ENCODE measurements at regions not wholly inside any gene's neighbourhood (a gene's known extent, or its start where the extent isn't known, plus 50 kb on each side); places are given as distances from the start of the nearest gene placed in this dataset.
A peak's percentile ranks its signal among the peaks of the same experiment; 100 is the strongest.

- TF ChIP-seq GLIS3 (CRISPR knock-in tag; IDR thresholded peaks at IDR 0.05) (no peak), TCF4 (CRISPR knock-in tag; IDR thresholded peaks at IDR 0.05; ENCODE audit: borderline replicate concordance) (no peak), PATZ1 (CRISPR knock-in tag; IDR thresholded peaks at IDR 0.05; ENCODE audit: borderline replicate concordance) (no peak), ZC3H10 (CRISPR knock-in tag; IDR thresholded peaks at IDR 0.05) (no peak), ZNF70 (CRISPR knock-in tag; IDR thresholded peaks at IDR 0.05) (no peak)
- no peak for ATAC-seq
Measured at GRCh38 chr11:28871090-28871489, 762.9 kb downstream of the METTL15 start.

DNA sequence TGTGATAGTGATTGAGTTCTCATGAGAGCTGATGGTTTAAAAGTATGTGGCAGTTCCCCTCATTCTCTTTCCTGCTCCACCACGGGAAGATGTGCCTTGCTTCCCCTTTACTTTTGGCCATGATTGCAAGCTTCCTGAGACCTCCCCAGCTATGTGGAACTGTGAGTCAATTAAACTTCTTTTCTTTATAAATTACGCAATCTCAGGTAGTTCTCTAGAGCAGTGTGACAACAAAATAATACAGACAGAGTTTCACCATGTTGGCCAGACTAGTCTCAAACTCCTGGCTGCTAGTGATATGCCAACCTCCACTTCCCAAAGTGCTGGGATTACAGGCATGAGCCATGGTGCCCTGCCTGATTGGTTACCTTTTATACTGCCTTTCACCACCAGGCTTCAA is 755.2 kb downstream of the METTL15 start:
- ATAC-seq = no peak

DNA sequence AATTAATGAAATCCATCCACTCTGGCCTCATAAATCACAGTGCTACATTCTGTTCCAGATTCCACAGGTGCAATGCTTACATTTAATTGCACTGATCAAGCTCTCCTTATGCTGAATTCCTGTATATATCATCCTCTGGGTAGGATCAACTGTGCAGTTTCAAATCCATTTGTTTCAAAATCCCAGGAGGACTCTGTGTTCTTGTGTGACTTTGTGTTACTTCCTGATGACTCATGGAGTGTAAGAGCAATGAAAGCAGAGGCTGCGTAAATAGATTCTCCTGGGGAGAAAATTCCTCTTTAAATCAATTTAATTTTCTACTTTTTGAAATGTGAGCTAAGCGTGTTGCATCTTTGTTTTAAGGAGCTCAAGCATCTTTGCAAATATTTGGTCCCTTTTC is 752.7 kb downstream of the METTL15 start:
- TF ChIP-seq ZNF8 (CRISPR knock-in tag; IDR thresholded peaks at IDR 0.05) (no peak), ZC3H10 (CRISPR knock-in tag; IDR thresholded peaks at IDR 0.05) (no peak), OSR1 (CRISPR knock-in tag; IDR thresholded peaks at IDR 0.05) (no peak), ARNTL (CRISPR knock-in tag; IDR thresholded peaks at IDR 0.05; ENCODE audit: borderline replicate concordance, low read depth) (no peak), PPARA (CRISPR knock-in tag; IDR thresholded peaks at IDR 0.05; ENCODE audit: borderline replicate concordance) (no peak), ZNF70 (CRISPR knock-in tag; IDR thresholded peaks at IDR 0.05) (no peak), ZFP3 (CRISPR knock-in tag; IDR thresholded peaks at IDR 0.05) (no peak), BACH2 (CRISPR knock-in tag; IDR thresholded peaks at IDR 0.05; ENCODE audit: borderline replicate concordance) (no peak), PATZ1 (CRISPR knock-in tag; IDR thresholded peaks at IDR 0.05; ENCODE audit: borderline replicate concordance) (no peak), RARB (CRISPR knock-in tag; IDR thresholded peaks at IDR 0.05) (no peak), TOX (CRISPR knock-in tag; IDR thresholded peaks at IDR 0.05; ENCODE audit: borderline replicate concordance) (no peak)
- TF ChIP-seq, protein P1, sequence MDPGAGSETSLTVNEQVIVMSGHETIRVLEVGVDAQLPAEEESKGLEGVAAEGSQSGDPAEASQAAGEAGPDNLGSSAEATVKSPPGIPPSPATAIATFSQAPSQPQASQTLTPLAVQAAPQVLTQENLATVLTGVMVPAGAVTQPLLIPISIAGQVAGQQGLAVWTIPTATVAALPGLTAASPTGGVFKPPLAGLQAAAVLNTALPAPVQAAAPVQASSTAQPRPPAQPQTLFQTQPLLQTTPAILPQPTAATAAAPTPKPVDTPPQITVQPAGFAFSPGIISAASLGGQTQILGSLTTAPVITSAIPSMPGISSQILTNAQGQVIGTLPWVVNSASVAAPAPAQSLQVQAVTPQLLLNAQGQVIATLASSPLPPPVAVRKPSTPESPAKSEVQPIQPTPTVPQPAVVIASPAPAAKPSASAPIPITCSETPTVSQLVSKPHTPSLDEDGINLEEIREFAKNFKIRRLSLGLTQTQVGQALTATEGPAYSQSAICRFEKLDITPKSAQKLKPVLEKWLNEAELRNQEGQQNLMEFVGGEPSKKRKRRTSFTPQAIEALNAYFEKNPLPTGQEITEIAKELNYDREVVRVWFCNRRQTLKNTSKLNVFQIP (CRISPR knock-in tag; IDR thresholded peaks at IDR 0.05; ENCODE audit: borderline replicate concordance, low read depth) = no peak
- ATAC-seq = peak; percentile 24; the same call in 1 of the 3 replicates

More for the DNA sequence above, 755.2 kb downstream of the METTL15 start:
- no peak for TF ChIP-seq ZFP3 (CRISPR knock-in tag; IDR thresholded peaks at IDR 0.05)
- TF ChIP-seq ZFP30 (CRISPR knock-in tag; IDR thresholded peaks at IDR 0.05) = no peak

DNA sequence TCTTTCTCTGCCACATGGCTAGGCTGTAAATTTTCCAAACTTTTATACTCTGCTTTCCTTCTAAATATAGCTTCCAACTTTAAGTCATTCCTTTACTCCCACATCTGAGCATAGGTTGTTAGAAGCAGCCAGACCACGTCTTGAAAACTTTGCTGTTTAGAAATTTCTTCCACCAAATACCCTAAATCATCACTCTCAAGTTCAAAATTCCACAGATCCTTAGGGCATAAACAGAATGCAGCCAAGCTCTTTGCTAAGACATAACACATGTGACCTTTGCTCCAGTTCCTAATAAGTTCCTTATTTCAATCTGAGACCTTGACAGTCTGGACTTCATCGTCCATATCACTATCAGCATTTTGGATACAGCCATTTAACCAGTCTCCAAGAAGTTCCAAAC is 749.9 kb downstream of the METTL15 start:
- ATAC-seq = no peak
- TF ChIP-seq, protein P2, sequence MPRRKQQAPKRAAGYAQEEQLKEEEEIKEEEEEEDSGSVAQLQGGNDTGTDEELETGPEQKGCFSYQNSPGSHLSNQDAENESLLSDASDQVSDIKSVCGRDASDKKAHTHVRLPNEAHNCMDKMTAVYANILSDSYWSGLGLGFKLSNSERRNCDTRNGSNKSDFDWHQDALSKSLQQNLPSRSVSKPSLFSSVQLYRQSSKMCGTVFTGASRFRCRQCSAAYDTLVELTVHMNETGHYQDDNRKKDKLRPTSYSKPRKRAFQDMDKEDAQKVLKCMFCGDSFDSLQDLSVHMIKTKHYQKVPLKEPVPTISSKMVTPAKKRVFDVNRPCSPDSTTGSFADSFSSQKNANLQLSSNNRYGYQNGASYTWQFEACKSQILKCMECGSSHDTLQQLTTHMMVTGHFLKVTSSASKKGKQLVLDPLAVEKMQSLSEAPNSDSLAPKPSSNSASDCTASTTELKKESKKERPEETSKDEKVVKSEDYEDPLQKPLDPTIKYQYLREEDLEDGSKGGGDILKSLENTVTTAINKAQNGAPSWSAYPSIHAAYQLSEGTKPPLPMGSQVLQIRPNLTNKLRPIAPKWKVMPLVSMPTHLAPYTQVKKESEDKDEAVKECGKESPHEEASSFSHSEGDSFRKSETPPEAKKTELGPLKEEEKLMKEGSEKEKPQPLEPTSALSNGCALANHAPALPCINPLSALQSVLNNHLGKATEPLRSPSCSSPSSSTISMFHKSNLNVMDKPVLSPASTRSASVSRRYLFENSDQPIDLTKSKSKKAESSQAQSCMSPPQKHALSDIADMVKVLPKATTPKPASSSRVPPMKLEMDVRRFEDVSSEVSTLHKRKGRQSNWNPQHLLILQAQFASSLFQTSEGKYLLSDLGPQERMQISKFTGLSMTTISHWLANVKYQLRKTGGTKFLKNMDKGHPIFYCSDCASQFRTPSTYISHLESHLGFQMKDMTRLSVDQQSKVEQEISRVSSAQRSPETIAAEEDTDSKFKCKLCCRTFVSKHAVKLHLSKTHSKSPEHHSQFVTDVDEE (CRISPR knock-in tag; IDR thresholded peaks at IDR 0.05) = no peak

- no peak for TF ChIP-seq RARB (CRISPR knock-in tag; IDR thresholded peaks at IDR 0.05)
- TF ChIP-seq CSDC2 (CRISPR knock-in tag; IDR thresholded peaks at IDR 0.05) = no peak
- no peak for TF ChIP-seq PPARA (CRISPR knock-in tag; IDR thresholded peaks at IDR 0.05; ENCODE audit: borderline replicate concordance)
- TF ChIP-seq CREB5 (CRISPR knock-in tag; IDR thresholded peaks at IDR 0.05; ENCODE audit: low read depth) = no peak
- TF ChIP-seq ZFP3 (CRISPR knock-in tag; IDR thresholded peaks at IDR 0.05) = no peak
- no peak for TF ChIP-seq ZFP30 (CRISPR knock-in tag; IDR thresholded peaks at IDR 0.05)
- no peak for TF ChIP-seq TOX (CRISPR knock-in tag; IDR thresholded peaks at IDR 0.05; ENCODE audit: borderline replicate concordance)
- TF ChIP-seq, protein P3, sequence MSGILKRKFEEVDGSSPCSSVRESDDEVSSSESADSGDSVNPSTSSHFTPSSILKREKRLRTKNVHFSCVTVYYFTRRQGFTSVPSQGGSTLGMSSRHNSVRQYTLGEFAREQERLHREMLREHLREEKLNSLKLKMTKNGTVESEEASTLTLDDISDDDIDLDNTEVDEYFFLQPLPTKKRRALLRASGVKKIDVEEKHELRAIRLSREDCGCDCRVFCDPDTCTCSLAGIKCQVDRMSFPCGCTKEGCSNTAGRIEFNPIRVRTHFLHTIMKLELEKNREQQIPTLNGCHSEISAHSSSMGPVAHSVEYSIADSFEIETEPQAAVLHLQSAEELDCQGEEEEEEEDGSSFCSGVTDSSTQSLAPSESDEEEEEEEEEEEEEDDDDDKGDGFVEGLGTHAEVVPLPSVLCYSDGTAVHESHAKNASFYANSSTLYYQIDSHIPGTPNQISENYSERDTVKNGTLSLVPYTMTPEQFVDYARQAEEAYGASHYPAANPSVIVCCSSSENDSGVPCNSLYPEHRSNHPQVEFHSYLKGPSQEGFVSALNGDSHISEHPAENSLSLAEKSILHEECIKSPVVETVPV (CRISPR knock-in tag; IDR thresholded peaks at IDR 0.05) = no peak
- TF ChIP-seq ZNF8 (CRISPR knock-in tag; IDR thresholded peaks at IDR 0.05) = no peak
- no peak for TF ChIP-seq PATZ1 (CRISPR knock-in tag; IDR thresholded peaks at IDR 0.05; ENCODE audit: borderline replicate concordance)
- no peak for TF ChIP-seq SNAI2 (CRISPR knock-in tag; IDR thresholded peaks at IDR 0.05)
- TF ChIP-seq GLIS3 (CRISPR knock-in tag; IDR thresholded peaks at IDR 0.05) = no peak
- TF ChIP-seq ISL1 (CRISPR knock-in tag; IDR thresholded peaks at IDR 0.05) = no peak
- TF ChIP-seq ZC3H10 (CRISPR knock-in tag; IDR thresholded peaks at IDR 0.05) = no peak
- ATAC-seq = no peak
Measured at GRCh38 chr11:28849053-28849452, 740.9 kb downstream of the METTL15 start.
